Calu3 (cell line): ENCODE measurements at regions not wholly inside any gene's neighbourhood (a gene's known extent, or its start where the extent isn't known, plus 50 kb on each side); places are given as distances from the start of the nearest gene placed in this dataset.

Experiments used
- BruUV-seq: library from RNA; stranded (reverse); fragments of 400-500 nt; replicated peaks from 2 replicates; lab custom pipeline; 2021; lab: Mats Ljungman, UMichigan
- CTCF ChIA-PET: fragments of 300-600 bp; sonication (Branson Sonifier 250); formaldehyde crosslinking; loops from one replicate; lab custom pipeline; 2022; ENCODE audit warnings: antibody characterized with exemption; lab: Charles Lee
- DNase-seq: peaks from one replicate; pipeline ENCODE4 v3.0.0; 2022
- H3K27ac Mint-ChIP-seq: one replicate; pipeline ENCODE4 v1.8.0; 2022; ENCODE audit warnings: mixed read lengths; ENCODE audit not compliant: unreplicated experiment
- H3K27me3 Mint-ChIP-seq: one replicate; pipeline ENCODE4 v1.8.0; 2022; ENCODE audit warnings: mixed read lengths; ENCODE audit not compliant: unreplicated experiment
- H3K36me3 Mint-ChIP-seq: one replicate; pipeline ENCODE4 v1.8.0; 2022; ENCODE audit warnings: mild to moderate bottlenecking, moderate library complexity, mixed read lengths; ENCODE audit not compliant: insufficient read depth, unreplicated experiment
- H3K4me1 Mint-ChIP-seq: one replicate; pipeline ENCODE4 v1.8.0; 2022; ENCODE audit warnings: mild to moderate bottlenecking, low read depth, mixed read lengths; ENCODE audit not compliant: unreplicated experiment
- H3K4me3 Mint-ChIP-seq: one replicate; pipeline ENCODE4 v1.8.0; 2022; ENCODE audit warnings: mild to moderate bottlenecking, low read depth, moderate library complexity, mixed read lengths; ENCODE audit not compliant: unreplicated experiment
- H3K9me3 Mint-ChIP-seq: one replicate; pipeline ENCODE4 v1.8.0; 2022; ENCODE audit warnings: low read depth, mixed read lengths; ENCODE audit not compliant: unreplicated experiment
- CTCF ChIP-seq: fragments of 200-600 bp; IDR thresholded peaks from one replicate; pipeline ENCODE4 v1.8.0; 2022; ENCODE audit warnings: antibody characterized with exemption; ENCODE audit not compliant: unreplicated experiment
- intact Hi-C: fragments of 100-400 bp; cut with micrococcal nuclease; formaldehyde crosslinking; loops from one replicate; pipeline ENCODE4 v1.10.0; 2022; ENCODE audit not compliant: unreplicated experiment

- H3K27ac Mint-ChIP-seq: no peak overlapping the region
- no peak for DNase-seq
- intact Hi-C loops: no loop called here
- H3K9me3 Mint-ChIP-seq: no peaks in the 10 kb centered on the region
- BruUV-seq: no TSS peak
- H3K27me3 Mint-ChIP-seq: no peaks in the 10 kb centered on the region
- no peak overlapping the region for H3K4me3 Mint-ChIP-seq
- TF ChIP-seq CTCF: no peak
- H3K4me1 Mint-ChIP-seq: no peaks in the 10 kb centered on the region
- CTCF ChIA-PET: no interaction called here
- no peaks in the 10 kb centered on the region for H3K36me3 Mint-ChIP-seq
Measured at GRCh38 chr17:20920095-20920814, 122.6 kb downstream of the USP22 start.

- Mint-ChIP-seq H3K4me1 (no peaks in the 10 kb centered on the region), H3K27ac (no peak overlapping the region), H3K4me3 (no peak overlapping the region), H3K9me3 (no peaks in the 10 kb centered on the region), H3K36me3 (no peaks in the 10 kb centered on the region), H3K27me3 (no peaks in the 10 kb centered on the region)
- BruUV-seq: no TSS peak
- intact Hi-C loops: no loop called here
- CTCF ChIA-PET: no interaction called here
- no peak for TF ChIP-seq CTCF
- no peak for DNase-seq
Measured at GRCh38 chr17:20920815-20921199, 122.0 kb downstream of the USP22 start.

- H3K27me3 Mint-ChIP-seq: no peaks in the 10 kb centered on the region
- no peak overlapping the region for H3K27ac Mint-ChIP-seq
- DNase-seq: no peak
- intact Hi-C loops: no loop called here
- no peaks in the 10 kb centered on the region for H3K4me1 Mint-ChIP-seq
- CTCF ChIA-PET: no interaction called here
- no peak for TF ChIP-seq CTCF
- H3K4me3 Mint-ChIP-seq: no peak overlapping the region
- H3K36me3 Mint-ChIP-seq: no peaks in the 10 kb centered on the region
- no peaks in the 10 kb centered on the region for H3K9me3 Mint-ChIP-seq
- no TSS peak for BruUV-seq
Measured at GRCh38 chr17:20922128-20922670, 120.6 kb downstream of the USP22 start.

GRCh38 chr17:20924306-20924705, 118.5 kb downstream of the USP22 start:
- no peak for TF ChIP-seq CTCF
- no peak overlapping the region for H3K4me3 Mint-ChIP-seq
- no peaks in the 10 kb centered on the region for H3K36me3 Mint-ChIP-seq
- intact Hi-C loops: no loop called here
- DNase-seq: no peak
- no peaks in the 10 kb centered on the region for H3K9me3 Mint-ChIP-seq
- no peak overlapping the region for H3K27ac Mint-ChIP-seq
- no peaks in the 10 kb centered on the region for H3K4me1 Mint-ChIP-seq
- CTCF ChIA-PET: no interaction called here
- no TSS peak for BruUV-seq
- no peaks in the 10 kb centered on the region for H3K27me3 Mint-ChIP-seq
